H1 (cell line): ENCODE measurements at regions not wholly inside any gene's neighbourhood (a gene's known extent, or its start where the extent isn't known, plus 50 kb on each side); places are given as distances from the start of the nearest gene placed in this dataset.

ENCODE experiments used
- RAD21 ChIP-seq, 2 experiments: IDR thresholded peaks in 1 of 2; conservative IDR thresholded peaks in 1 of 2; 2 replicates each; pipeline ENCODE4 v1.6.1; 2011; ENCODE audit warnings: low read depth in 2 of 2, low read length in 2 of 2, improper control_type of control experiment in 1 of 2, inconsistent platforms in 1 of 2, mild to moderate bottlenecking in 1 of 2, moderate library complexity in 1 of 2
- TAF1 ChIP-seq: IDR thresholded peaks from 2 replicates; pipeline ENCODE4 v1.6.1; 2011; ENCODE audit warnings: mild to moderate bottlenecking, low read depth, low read length

DNA sequence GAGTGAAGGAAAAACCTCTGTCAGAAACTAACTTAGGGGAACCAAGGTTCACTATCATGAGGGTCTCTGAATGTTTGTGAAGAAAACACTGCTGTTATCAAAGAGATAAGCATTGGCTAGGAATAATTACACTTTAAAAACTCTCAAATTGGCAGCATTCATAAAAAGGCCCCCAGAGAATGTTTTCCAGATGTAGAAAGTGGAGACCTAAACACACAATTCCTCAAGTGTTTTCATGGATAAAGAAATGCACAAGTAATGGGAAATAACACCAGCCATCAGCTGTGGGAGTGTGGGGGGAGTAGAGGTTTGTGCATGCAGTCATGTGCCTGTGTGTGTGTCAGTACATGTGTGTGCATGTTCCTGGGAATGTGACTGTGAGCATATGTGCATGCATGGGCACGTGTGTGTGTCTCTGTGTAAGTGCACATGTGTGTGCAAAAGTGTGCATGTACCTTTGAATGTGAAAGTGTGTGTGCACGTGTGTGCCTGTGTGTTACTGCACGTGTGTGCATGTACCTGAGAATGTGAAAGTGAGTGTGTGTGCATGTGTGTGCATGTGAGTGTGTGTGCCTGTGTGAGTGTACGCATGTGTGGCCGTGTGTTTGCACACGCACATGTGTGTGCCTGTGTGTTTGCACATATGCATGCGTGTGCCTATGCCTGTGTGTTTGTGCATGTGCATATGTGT, 854.3 kb upstream of the SALL3 start (continued):
- TF ChIP-seq TAF1 (no peak), RAD21 (IDR thresholded peaks at IDR 0.05 in 1 of 2, conservative IDR thresholded peaks at IDR 0.05 in 1 of 2; ENCODE audit: low read depth in 2 of 2, low read length in 2 of 2) (no peak)
